C1 segment of cervical spinal cord (tissue), 14 donors: ENCODE measurements at regions not wholly inside any gene's neighbourhood (a gene's known extent, or its start where the extent isn't known, plus 50 kb on each side); places are given as distances from the start of the nearest gene placed in this dataset.

Experiments used
- DNase-seq, 14 donors: peaks; one replicate each; lab custom pipeline; 2025; lab: John Stamatoyannopoulos, UW

- DNase-seq = no peak
These were observed 418.8 kb downstream of the PTPRU start for GRCh38 chr1:29655145-29655544.

- no peak for DNase-seq
These were observed 417.6 kb downstream of the PTPRU start for GRCh38 chr1:29653886-29654450.

- no peak for DNase-seq
These were observed 416.9 kb downstream of the PTPRU start for GRCh38 chr1:29653034-29653810.

- no peak for DNase-seq
These were observed 415.7 kb downstream of the PTPRU start for GRCh38 chr1:29651684-29652665.

GRCh38 chr1:29651246-29651645, 414.9 kb downstream of the PTPRU start:
- no peak for DNase-seq

GRCh38 chr1:29650476-29650875, 414.2 kb downstream of the PTPRU start:
- no peak for DNase-seq

- DNase-seq = no peak
These were observed 413.7 kb downstream of the PTPRU start for GRCh38 chr1:29650041-29650400.

GRCh38 chr1:29649189-29650040, 413.1 kb downstream of the PTPRU start:
- no peak for DNase-seq

- no peak for DNase-seq
These were observed 412.5 kb downstream of the PTPRU start for GRCh38 chr1:29648798-29649188.

GRCh38 chr1:29648026-29648425, 411.7 kb downstream of the PTPRU start:
- no peak for DNase-seq

GRCh38 chr1:29647581-29647980, 411.3 kb downstream of the PTPRU start:
- no peak for DNase-seq

GRCh38 chr1:29646161-29646775, 409.9 kb downstream of the PTPRU start:
- no peak for DNase-seq

GRCh38 chr1:29645586-29645985, 409.3 kb downstream of the PTPRU start:
- DNase-seq = no peak

GRCh38 chr1:29644812-29645211, 408.5 kb downstream of the PTPRU start:
- DNase-seq = no peak

- DNase-seq = no peak
These were observed 407.6 kb downstream of the PTPRU start for GRCh38 chr1:29643838-29644440.

GRCh38 chr1:29643281-29643680, 407.0 kb downstream of the PTPRU start:
- no peak for DNase-seq

GRCh38 chr1:29642519-29642918, 406.2 kb downstream of the PTPRU start:
- DNase-seq = no peak

- no peak for DNase-seq
These were observed 405.6 kb downstream of the PTPRU start for GRCh38 chr1:29641921-29642320.

GRCh38 chr1:29640428-29640785, 404.1 kb downstream of the PTPRU start:
- DNase-seq = no peak

- DNase-seq = no peak
These were observed 403.6 kb downstream of the PTPRU start for GRCh38 chr1:29639741-29640427.
